Upper lobe of left lung (tissue), 4 donors: ENCODE measurements at regions not wholly inside any gene's neighbourhood (a gene's known extent, or its start where the extent isn't known, plus 50 kb on each side); places are given as distances from the start of the nearest gene placed in this dataset.

ENCODE experiments used
- EP300 ChIP-seq, 4 donors: sonication (generic); formaldehyde crosslinking; IDR thresholded peaks; one replicate each; pipeline ENCODE4 v1.5.1; 2017; ENCODE audit warnings: antibody characterized with exemption in 4 of 4, control low read depth in 2 of 4
- POLR2A ChIP-seq, 4 donors: fragments of 450-650 bp; IDR thresholded peaks; one replicate each; pipeline ENCODE4 v1.5.1; 2016 to 2017; ENCODE audit warnings: antibody characterized with exemption in 4 of 4, mild to moderate bottlenecking in 2 of 4
- POLR2AphosphoS5 ChIP-seq, 2 donors: sonication (generic); formaldehyde crosslinking; IDR thresholded peaks; one replicate each; pipeline ENCODE4 v1.5.1; 2017; ENCODE audit warnings: antibody characterized with exemption in 2 of 2
- TF ChIP-seq, protein P1 (sequence below), 6 experiments: fragments of 450-650 bp in 4 of 6; fragments of 200-600 bp in 2 of 6; sonication (generic) in 2 of 6; IDR thresholded peaks; one replicate each; pipeline ENCODE4 v1.5.1; 2016 to 2019; ENCODE audit warnings: antibody characterized with exemption in 6 of 6

DNA sequence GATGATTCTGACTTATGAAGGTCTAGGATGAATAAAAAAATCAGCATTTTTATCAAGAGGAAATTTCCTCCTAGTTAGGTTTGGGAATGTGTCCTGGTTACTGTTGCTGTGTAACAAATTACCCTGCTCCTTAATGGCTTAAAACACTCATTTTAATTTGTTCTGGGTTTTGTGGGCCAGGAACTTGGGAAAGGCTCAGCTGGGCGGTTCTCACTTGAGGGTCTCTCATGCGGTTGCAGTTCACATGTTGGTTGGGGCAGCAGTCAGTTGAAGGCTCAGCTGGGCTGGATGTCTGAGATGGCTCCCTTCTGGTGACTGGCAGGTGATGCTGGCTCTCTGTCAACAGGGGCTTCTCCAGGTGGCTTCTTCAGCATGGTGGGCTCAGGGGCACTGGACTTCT, 214.6 kb downstream of the RBM19 start:
- TF ChIP-seq EP300 (IDR thresholded peaks at IDR 0.05) (no peak), POLR2AphosphoS5 (IDR thresholded peaks at IDR 0.05) (no peak), POLR2A (IDR thresholded peaks at IDR 0.05) (no peak)
- TF ChIP-seq, protein P1, sequence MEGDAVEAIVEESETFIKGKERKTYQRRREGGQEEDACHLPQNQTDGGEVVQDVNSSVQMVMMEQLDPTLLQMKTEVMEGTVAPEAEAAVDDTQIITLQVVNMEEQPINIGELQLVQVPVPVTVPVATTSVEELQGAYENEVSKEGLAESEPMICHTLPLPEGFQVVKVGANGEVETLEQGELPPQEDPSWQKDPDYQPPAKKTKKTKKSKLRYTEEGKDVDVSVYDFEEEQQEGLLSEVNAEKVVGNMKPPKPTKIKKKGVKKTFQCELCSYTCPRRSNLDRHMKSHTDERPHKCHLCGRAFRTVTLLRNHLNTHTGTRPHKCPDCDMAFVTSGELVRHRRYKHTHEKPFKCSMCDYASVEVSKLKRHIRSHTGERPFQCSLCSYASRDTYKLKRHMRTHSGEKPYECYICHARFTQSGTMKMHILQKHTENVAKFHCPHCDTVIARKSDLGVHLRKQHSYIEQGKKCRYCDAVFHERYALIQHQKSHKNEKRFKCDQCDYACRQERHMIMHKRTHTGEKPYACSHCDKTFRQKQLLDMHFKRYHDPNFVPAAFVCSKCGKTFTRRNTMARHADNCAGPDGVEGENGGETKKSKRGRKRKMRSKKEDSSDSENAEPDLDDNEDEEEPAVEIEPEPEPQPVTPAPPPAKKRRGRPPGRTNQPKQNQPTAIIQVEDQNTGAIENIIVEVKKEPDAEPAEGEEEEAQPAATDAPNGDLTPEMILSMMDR (IDR thresholded peaks at IDR 0.05) = no peak
